ENCODE measurements at regions not wholly inside any gene's neighbourhood (a gene's known extent, or its start where the extent isn't known, plus 50 kb on each side); places are given as distances from the start of the nearest gene placed in this dataset.
A peak's percentile ranks its signal among the peaks of the same experiment; 100 is the strongest.
"Not testable (repeated sequence)": the region's sequence is repeated elsewhere in the genome, so short reads cannot be mapped to it uniquely, and the experiment has no call there.

DNA sequence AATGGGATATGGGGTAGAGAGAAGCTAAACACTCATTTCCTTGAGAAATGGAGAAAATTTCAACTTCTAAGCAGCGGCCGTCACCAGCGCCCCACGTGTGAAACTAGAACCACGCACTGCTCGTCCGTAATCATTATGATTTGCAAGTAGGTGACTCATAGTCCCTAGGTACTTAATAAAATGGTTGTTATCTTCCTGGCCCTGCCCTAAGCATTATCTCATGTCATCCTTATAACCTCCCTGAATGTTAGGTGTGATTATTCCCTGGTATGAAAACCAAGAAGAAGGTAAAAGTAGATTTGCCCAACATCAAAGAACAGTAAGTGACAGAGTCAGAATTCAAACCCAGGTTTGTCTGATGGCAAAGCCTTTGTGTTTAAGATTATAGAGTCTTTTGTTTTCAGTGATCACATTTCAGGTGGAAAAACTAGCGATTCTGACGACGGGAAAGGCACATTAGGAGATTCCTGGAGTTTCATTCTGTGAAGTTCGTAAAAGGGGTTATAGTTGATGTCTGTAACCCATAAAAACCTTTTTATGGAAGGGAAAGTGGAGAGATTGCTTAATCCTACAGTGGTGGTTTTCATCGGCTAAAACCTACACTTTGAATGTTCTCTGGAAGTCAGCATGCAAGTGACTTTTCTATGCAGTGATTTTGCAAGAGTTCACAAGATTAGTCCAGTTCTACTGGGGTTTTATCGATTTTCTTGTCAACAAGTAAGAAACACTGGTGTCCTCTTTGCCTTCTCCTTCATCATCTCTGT lies 202.9 kb upstream of the WWC1 start:
- DNase-seq: no peak

DNA sequence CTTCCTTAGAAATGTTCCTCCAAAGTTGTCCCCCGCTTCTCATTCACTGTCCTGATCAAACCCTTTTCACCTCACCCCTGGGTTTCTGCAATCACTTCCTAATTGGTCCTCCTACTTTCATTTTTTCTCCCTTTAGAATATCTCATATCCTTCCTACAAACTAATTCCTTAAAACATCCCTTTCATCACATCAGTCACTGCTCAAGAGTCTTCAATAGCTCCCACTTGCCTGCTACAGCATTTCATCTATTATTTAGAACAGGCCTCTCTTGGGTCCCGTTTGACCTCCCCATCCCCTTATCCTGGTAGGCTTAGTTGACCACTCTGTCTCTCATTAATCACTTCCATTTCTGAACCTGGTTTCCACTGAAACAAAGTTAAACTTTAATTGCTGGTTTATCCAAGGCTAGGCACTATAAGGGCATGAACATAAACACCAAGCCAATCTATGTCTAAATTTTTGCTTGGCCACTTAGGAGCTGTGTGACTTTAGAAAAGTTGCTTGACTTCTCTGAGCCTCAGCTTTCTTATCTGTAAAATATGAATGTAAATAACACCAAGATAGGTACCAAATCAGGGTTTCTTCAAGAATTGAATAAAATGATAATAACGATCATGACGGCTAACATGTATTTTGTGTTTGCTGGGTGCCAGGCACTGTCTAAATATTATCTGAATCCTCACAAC lies 202.1 kb upstream of the WWC1 start:
- no peak for DNase-seq

DNA sequence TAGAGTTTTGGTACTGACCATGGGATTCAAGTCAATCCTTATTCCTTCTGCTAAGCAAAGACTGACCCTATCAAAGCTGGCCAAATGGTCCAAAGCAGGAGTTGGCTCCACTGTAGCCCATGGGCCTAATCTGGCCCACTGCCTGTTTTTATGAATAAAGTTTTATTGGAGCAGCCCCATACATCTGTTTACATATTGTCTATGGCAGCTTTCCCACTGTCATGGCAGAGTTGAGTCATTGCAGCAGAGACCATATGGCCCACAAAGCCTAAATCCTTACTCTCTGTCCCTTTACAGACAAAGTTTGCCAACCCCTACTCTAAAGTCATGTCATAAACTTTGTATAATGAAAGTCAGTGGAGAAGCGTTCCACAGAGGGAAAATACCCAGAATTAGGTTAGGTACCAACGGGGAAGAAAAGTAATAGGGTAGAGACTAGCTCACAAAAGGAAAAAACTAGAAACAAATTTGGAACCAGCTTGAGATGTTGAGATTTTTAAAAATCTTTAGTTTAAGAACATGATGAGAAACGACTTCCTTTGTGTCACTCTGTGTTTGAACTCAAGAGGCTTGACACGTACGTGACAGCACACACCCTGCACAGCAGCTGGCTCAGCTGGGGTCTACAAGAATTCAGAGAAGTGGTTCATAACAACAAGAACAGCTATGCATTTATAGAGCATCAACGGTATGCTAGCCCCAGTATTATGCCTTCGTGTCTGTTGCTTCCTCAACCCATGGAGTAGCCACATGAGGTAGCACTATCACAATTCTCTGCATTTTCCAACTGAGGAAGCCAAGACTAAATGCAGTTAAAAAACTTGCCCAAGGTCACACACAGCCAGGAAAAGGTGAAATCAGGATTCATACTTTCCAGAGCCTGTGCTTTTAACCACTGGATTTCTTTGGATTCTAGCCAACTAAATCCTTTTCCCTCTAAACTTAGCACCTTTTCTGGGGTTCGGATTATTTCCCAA lies 198.9 kb upstream of the WWC1 start:
- no peak for DNase-seq

DNA sequence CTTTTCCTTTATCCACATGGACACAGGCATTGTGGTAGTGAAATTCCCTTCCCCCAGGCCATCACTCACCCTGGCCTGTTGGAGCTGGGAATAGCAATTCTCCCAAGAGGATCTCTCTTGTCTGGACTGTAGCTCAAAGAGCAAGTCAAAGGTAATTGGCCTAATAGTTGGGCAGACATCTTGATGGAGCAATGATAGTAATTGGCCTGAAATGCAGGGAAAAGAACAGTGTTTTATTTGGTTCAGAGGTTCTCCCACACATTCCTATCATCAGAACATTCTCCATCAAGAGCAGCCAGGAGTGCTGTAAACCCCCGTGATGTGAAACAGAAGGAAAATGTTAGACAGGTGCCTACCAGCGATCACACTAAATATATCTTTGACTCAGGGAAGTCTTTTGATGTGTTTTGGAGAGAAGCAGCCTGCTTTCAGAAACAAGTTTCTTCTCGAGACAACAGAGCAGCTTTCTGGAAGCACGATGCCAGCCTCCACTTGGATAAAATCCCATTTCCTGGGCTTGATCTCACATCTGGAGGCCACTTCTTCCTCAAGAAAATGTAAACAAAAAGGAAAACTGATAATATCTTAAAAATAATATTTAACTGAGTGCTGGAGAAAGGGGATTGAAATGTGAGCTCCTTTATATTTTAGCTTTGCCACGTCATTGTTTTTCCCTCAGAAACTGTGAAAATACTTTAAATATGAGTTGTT lies 198.1 kb upstream of the WWC1 start:
- DNase-seq: no peak

DNA sequence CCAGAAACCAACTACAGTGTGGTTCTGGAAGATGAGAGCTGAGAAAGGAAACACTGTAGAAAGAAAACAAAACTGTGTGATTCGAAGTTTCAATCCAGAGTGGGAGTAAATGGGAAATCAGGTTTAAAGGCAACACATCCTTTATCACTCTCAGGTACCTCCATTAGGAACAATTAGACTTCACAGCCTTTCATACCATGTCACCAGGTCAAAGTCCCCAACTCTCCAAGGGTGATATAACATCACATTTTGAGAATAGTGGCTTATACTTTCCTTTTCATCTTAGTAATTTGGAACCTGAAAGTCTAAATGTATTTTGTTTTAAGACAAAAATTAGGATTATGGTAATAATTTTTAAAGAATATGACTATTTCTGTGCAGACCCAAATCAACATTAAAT lies 194.9 kb upstream of the WWC1 start:
- no peak for DNase-seq

DNA sequence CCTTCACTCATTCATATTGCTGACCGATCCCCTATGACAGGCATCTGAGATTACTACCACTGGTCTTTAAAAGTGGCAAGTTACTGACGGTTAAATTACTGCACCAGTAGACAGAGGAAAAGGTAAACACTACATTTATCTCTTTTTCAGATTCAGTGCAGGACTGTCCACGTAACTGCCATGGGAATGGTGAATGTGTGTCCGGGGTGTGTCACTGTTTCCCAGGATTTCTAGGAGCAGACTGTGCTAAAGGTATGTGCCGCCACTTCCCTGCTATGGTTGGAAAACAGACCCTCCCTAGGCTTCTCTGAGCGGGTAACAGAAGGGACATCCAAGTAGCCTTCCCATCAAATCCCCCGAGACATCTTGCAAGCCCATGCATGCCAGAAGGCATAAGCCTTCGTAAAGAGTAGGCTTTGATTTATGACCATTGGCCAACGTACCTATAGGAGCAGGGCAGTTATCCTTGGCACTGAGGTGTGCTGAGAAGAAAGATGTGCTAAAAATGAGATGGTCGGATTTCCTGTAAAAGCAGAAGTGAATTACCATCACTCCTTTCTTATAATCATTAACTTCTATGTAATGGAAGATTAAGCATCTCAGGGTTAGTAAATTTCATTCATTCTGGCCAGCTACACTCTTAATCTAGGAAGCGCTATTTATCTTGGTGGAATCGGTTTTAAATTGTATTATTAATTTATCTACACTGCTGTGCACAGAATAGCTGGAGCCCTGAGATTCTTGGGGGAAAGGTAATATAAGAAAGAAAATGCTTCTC lies 193.4 kb upstream of the WWC1 start:
- no peak for DNase-seq

DNA sequence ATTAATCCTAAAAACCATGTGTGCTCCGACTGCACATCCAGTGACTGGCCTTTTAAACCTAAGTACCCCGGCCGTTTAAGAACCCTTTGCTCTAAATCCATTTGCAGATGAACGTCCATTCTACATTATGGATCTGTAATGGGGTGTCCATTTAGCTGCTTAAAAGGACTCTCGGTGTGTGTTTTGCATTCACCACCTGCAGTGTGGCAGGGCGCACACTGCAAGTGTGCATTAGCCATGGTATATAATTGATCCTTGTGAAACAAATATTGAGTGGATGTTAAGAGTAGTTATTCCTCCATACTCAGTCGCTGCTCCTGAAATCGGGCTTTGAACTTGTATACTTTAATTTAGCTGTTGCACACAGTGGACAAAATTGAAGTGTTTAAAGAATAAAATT lies 190.1 kb upstream of the WWC1 start:
- DNase-seq: no peak

DNA sequence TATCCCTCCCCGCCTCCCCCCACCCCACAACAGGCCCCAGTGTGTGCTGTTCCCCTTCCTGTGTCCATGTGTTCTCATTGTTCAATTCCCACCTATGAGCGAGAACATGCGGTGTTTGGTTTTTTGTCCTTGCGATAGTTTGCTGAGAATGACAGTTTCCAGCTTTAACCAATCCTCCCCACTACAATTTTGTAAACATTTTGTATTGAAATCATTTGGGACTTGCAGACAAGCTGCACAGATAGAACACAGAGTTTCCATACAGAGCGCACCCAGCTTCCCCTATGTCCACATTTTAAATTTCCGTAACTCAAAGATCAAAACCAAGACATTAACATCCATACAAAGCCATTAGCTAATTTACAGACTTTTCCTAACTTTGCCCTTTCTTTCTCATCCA lies 188.4 kb upstream of the WWC1 start:
- not testable (repeated sequence) for DNase-seq

DNA sequence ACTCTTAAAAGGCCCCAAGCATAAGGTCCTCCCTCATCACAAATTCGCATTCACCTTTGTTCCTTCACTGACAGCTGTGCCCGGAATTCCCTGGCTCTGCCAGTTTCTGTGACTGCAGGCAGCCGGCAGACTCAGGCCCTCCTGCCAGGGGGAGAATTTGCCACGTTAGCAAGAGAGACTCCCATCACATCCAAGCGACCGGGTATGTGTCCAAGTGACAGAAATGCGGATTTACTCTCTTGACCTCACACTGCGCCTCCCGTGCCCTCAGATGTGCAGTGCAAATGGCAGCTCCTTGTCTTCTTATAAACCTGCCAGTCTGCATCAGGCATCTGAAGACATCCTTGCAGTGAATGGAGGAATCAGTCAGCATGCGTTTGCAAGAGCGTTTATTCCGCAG lies 187.1 kb upstream of the WWC1 start:
- DNase-seq: no peak

DNA sequence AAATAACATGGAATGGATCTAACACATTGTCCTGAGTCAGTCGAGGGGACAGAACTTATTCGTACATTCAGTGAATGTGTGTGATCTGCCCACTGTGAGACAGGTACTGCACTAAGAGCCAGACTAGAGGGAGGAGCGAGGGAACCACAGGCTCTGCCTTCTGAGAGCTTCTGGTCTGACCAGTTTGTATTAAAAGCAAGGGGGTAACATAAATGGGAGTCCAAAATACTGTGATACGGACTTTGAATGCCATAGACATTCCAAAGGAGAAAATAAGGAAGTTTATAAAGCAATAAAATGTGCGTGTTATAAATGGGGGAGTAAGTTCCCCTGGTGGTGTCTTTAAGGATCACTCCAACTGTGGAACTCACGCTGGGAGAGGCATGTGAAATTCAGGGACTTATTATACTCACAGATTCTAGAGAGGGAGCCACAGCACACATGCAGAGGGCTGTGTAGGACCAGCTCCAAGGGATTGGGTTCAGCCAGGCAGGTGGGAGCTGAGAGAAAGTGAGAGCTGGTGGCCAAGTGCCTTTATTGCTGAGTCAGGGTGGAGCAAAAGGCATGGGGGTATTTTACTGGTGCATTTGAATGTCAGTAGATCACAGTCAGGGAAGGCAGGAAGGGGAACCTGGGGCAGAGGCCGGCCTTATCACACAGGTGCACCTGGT lies 186.5 kb upstream of the WWC1 start:
- DNase-seq: no peak

DNA sequence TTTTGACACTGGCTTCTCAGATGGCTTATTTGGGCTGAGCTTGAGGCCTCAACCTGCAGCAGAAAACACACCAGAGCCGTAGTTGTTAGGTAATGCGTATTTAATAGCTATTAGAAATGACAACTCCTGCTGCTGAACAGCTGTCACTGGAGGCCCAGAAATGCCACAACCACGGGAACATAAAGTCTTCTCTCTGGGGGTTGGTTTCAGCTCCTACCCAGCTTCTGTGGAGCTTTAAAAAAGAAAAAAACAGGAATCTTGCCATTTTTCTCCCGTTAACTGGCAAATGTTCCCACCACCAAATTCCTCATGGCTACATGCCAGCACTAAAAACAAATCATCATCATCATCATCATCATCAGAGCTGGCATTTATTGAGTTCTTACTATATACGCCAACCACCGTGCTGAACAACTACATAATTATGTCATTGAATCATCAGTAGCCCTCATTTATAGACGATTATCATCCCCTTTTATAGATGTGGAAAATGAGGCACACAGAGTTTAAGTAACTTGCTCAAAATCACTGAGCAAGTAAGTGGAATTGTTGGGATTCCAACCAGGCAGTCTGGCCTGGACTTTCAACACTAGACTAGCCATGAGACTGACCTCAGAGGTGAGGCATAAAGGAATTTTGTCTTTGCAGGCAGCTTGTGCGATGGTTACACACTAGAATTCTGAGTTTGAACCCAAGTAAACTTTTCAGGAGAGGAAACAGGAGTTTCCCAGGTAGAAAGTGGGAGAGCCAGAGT lies 185.3 kb upstream of the WWC1 start:
- DNase-seq: no peak

DNA sequence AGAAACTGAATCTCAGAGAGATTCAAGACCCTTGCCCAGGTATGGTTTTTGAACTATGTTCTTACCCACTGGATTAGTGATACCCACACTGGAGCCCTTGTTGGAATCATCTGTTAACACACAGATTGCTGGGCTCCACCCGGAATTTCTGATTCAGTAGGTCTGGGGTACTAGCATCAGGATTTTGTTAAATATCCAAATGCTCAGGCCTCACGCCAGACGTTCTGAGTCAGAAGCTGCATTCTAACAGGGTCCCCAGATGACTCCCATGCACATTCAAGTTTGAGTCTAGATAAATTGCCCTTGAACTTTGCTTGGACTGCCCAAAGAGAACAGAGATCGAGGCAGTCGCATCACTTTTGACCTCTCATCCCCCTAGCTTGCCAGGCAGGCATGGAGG lies 182.0 kb upstream of the WWC1 start:
- no peak for DNase-seq

DNA sequence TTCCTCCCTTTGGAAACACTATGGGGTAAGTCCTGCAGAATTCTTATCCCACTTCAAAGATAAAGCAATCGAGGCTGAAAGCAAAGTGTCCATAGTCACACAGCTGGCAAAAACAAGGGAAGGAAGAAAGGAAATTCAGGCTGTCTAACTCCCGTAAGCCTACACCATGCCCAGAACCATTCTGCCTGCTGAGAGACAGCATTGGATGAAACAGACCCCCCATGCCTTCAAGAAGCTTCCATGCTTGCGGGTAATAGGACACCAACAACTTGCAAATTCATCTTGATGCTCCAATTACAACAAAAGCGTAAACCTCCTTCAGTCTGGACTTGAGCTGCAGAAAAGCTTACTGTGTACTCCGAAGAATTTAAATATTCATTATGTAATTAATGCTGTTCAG lies 181.1 kb upstream of the WWC1 start:
- DNase-seq: no peak

DNA sequence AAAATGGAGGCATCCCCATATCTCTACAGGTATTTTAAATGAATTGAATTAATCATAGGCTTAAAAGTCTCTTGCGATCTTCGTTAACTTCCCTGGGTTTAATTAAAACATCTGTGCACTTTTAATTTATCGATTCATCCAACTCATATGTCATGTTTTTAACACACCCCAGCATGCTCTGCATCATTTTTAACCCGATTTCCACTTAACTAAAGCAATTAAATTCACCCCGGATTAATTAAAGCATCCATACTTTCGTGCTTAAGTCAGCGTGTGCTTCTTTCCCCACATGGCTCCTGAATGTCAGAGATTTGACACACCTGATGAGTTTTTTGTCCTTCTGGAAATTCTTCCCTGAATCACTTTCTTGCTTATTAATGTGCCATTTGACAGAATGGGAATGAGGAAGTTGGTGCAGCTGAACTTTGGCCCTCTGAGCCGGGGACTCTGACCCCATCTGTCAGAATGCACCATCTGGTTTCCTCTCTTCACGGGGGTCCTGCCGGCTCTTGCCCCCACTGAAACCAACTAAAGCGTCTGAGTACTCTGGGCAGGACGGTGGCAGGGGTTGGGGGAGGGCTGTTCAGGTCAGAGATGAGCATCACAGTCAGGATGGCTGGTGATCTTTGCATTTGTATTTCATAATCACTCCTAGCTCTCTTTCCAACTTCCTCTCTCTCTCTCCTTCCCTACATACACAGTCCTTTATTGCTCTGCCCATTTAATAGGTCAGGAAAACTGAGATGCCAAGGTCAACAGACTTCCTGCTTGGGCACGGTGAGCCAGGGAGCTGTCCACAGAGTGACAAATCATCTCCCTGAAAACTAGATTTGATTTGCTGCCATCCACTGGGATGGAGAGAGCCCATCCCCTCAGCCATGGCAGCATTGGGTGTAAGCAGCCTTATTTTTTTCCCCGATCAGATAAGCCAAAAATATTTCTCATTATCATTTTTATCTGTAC lies 180.3 kb upstream of the WWC1 start:
- DNase-seq: no peak

DNA sequence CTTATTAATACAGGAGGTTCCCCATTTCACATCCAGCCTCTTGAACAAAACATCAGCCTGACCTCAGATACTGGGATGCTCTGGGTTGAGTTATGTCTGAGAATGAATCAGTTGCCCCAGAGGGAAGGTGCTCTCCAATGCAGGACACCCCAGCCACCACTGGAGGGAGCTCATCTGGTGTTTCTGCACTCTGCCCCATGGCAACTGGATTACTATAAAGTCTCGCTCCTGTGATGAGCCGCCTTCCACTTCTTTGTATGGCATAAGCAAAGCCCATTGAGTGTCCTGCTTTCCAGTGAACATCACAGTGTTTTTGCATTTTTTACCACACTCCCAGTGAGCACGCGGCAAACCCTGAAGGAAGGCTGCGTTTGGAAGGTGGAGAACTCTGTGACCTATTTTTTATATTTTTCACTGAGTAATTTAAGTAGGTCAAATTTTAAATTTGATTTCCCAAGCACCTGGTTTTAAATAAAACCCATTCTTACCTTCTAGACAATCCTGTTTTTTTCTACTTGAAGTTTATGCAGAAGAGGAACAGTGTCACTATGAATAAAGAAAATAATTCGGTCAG lies 176.9 kb upstream of the WWC1 start:
- peak; percentile 91 for DNase-seq

DNA sequence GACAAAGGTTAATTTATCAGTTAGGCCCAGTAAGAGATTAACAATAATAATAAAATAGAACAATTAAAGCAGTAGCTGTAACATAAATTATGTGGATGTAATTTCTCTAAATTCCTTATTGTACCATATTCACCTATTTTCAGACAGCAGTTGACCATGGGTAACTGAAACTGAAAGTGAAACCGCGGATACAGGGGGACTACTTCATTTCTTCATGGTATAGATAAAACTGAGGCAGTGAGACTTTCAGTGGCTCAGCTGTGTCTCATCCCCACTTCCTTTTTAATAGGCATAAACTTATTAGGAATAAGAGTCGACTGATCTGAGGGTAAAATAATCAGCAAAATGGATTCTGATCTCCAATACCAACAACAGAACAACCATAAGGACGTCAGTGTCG lies 174.0 kb upstream of the WWC1 start:
- peak; percentile 11 for DNase-seq

DNA sequence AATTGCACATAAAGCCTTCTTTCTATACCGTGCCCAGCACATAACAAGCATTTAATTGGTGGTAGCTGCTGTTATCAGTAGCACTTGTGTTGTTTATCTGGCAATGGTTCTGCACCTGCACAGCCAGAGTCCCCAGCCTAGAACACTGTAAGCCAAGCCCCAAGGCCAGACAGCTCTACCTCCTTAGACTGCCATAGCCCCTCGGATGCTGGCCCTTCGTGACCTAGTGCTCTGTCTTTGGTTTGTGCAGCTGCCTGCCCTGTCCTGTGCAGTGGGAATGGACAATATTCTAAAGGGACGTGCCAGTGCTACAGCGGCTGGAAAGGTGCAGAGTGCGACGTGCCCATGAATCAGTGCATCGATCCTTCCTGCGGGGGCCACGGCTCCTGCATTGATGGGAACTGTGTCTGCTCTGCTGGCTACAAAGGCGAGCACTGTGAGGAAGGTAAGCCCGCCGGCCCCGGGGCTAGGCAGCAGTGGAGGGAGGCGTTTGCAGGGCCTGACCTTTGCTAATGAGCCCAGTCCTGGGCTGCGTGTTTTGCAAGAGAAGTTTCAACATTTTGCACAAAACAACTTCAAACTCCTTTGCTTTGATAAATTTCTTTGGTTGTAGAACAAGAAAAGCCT lies 173.3 kb upstream of the WWC1 start:
- no peak for DNase-seq

DNA sequence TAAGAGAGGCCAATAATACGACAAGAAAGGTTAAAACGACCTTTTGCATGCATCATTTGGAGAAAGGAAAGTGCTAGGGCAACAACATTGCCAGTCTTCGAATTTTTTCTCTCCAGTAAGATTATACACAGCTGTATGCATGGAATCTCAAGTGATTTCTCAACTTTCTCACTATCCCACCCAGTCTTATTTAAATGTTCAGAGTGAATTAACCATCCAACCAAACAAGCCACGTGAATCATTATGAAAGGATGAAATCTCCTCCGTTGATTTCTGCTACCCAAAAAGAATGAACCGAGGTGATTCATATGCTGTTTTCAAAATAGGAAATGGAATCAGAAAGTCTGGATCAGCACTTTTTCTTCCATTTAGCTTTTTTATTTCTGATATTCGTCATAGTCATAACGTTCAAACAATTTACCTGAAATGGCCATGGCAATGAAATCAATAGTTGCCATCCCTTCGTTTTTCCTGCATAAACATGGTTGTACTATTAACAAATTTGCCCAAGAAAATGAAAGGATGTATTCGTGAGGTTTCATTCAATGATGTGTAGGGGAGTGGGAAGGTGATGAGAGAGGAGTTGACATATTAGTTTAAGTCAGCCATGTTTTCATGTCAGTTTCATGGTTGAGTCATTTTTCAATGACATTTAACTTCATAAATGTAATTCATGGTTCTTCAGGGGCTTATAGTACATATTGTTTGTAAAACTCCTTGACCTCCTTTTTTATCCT lies 170.9 kb upstream of the WWC1 start:
- no peak for DNase-seq
